Brain microvascular endothelial cell (primary cell): ENCODE measurements at regions not wholly inside any gene's neighbourhood (a gene's known extent, or its start where the extent isn't known, plus 50 kb on each side); places are given as distances from the start of the nearest gene placed in this dataset.

Source experiments
- DNase-seq: peaks from one replicate; pipeline ENCODE4 v3.0.0-alpha.2; 2020
- H3K27ac ChIP-seq: fragments of 250-450 bp; sonication (Bioruptor Pico); 2 replicates; pipeline ENCODE4 v1.5.1; 2020; ENCODE audit warnings: mild to moderate bottlenecking, moderate library complexity
- H3K27me3 ChIP-seq: fragments of 250-450 bp; sonication (Bioruptor Pico); replicated peaks from 2 replicates; pipeline ENCODE4 v1.5.1; 2020; ENCODE audit warnings: mild to moderate bottlenecking
- H3K36me3 ChIP-seq: fragments of 250-450 bp; sonication (Bioruptor Pico); replicated peaks from 2 replicates; pipeline ENCODE4 v1.5.1; 2020; ENCODE audit warnings: mild to moderate bottlenecking
- H3K4me3 ChIP-seq: 2 replicates; pipeline ENCODE4 v1.5.1; 2011; ENCODE audit warnings: low read depth, mild to moderate bottlenecking, control low read depth, low read length, moderate library complexity
- in situ Hi-C: cut with HindIII; loops from 2 replicates; pipeline ENCODE4 v1.10.0; 2017; ENCODE audit warnings: low sequenced_read_pairs, low pct_ligation_motif_present
- TF ChIP-seq, protein P1 (sequence below): IDR thresholded peaks from 2 replicates; pipeline ENCODE4 v1.5.1; 2011; ENCODE audit warnings: low read depth, mild to moderate bottlenecking, moderate library complexity, low read length, control low read depth, inconsistent platforms; ENCODE audit errors: missing control alignments

DNA sequence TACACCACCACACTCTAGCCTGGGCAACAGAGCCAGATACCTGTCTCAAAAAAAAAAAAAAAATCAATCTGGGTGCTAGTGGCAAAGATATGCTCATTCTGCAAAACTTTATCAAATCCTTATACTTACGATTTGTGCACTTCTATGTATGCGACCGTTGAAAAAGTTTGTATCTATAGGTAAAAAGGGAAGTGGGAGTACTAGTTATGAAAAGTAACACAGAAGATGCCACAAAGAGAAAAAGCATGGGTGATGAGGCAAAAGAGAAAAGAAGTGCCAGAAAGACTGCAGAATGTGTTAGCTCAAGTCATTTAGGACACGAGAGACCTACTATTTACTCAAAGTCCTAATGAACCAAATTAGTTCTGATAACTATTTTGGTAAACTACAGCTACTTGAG lies 407.8 kb downstream of the SHQ1 start:
- in situ Hi-C loops = no loop called here

DNA sequence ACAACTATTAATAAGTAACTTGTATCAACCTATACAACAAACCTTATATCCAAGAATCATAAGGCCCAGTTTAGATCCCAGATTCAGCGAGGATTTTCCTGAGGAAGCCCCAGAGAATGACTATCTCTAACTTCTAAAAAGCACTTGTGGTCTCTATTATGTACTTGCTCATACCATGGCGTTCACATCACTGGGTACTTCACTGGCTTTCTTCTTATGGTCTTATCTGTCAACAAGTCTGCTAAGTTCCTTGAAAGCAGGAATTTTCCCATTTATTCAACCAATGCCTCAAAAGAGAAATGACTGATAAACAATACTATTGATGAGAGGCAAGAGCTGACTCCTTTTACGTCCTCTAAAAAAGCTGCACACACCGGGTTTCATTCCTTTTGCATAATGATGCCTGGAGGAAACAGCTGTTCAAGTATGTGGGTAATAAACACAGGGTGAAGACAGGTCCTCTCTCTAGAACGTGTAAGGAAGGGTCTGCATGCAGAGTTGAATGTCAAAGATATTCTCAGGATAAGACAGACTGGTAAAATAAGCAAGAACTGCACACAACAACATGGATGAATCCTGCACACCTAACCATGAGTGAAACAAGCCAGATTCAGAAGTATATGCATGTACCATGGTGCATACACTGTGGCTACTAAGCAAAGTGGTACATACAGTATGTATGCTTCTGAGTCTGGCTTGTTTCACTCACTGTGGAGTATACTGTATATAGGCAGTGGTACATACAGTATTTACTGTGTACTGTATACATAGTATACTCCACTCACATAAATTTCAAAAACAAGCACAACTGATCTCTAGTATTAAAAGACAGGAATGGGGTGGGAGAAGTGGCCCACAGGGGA lies 408.7 kb downstream of the SHQ1 start:
- in situ Hi-C loops = no loop called here
- TF ChIP-seq, protein P1, sequence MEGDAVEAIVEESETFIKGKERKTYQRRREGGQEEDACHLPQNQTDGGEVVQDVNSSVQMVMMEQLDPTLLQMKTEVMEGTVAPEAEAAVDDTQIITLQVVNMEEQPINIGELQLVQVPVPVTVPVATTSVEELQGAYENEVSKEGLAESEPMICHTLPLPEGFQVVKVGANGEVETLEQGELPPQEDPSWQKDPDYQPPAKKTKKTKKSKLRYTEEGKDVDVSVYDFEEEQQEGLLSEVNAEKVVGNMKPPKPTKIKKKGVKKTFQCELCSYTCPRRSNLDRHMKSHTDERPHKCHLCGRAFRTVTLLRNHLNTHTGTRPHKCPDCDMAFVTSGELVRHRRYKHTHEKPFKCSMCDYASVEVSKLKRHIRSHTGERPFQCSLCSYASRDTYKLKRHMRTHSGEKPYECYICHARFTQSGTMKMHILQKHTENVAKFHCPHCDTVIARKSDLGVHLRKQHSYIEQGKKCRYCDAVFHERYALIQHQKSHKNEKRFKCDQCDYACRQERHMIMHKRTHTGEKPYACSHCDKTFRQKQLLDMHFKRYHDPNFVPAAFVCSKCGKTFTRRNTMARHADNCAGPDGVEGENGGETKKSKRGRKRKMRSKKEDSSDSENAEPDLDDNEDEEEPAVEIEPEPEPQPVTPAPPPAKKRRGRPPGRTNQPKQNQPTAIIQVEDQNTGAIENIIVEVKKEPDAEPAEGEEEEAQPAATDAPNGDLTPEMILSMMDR = no peak
- no peaks in the 10 kb centered on the region for H3K36me3 ChIP-seq
- no peak overlapping the region for H3K27ac ChIP-seq
- no peak for DNase-seq
- no peak overlapping the region for H3K4me3 ChIP-seq
- no peaks in the 10 kb centered on the region for H3K27me3 ChIP-seq

More for the DNA sequence above, 407.8 kb downstream of the SHQ1 start:
- Histone ChIP-seq H3K27me3 (no peaks in the 10 kb centered on the region), H3K27ac (no peak overlapping the region), H3K4me3 (no peak overlapping the region), H3K36me3 (no peaks in the 10 kb centered on the region)
- no peak for DNase-seq
- TF ChIP-seq, protein P1 = no peak

DNA sequence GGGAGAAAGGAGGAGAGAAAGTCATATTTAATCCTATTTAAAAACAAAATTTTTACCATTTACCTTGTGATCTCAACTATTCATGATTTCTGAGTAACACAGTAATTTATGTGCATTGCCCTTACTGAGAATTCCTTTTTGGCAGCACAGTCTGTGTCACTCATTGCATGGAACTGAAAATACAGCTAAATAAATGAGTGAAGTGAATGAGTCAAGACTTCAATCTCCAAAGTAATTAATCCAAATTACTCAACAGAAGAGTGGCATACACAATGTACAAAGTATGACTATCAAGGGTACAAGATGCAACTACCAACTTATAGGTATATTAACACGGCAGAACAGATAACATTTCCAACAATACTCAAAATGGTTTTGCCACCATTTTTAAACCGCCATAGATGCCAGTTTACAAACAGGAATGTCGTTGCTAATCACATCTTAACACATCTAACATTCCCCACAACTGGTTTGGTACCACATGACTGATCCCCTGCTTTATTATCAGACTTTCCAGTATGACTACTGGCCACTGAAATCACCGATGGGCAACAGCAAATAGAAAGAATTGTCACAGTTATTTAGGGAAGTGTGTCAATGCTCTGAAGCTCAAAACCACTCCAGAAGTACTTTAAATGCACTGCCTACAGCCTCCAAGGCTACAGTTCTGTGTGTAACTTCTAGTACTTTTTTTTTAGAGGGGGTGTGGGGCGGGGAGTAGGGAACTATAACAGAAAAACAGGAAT lies 410.4 kb downstream of the SHQ1 start:
- no peaks in the 10 kb centered on the region for H3K27me3 ChIP-seq
- in situ Hi-C loops = no loop called here
- TF ChIP-seq, protein P1 = no peak
- H3K27ac ChIP-seq = no peak overlapping the region
- no peak for DNase-seq
- H3K36me3 ChIP-seq = no peaks in the 10 kb centered on the region
- no peak overlapping the region for H3K4me3 ChIP-seq

DNA sequence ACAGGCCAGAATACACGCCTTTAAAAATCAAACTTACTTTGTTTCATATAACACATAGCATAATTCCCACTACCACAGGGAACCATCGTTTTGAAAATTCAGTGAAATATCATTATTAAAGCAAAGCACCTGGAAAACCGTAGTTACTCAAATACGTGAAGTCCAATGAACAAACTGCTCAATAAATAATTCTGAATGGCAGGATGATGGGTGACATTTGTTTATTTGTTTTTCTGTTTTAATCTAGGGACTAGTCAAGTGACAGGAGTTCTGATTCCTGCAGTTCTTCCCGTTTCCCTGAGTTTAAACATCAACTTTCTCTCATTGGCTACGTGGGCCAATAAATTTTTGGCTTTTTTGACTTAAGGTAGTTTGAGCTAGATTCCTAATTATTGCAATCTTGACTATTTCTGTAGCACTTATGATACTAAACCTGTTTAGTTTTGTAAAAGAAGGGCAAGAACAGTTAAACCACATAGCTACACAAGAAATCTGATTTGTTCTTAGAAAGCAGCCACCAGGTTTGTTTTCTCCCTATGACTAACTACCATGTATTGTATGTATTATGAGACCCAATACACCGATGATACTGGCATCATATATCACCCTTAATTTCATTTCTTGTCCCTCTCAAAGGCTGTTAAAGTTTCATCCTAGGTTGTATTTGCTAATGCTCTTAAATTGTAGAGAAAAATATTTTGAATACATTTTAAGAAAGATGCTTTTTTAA lies 411.2 kb downstream of the SHQ1 start:
- H3K4me3 ChIP-seq = no peak overlapping the region
- TF ChIP-seq, protein P1 = no peak
- H3K27me3 ChIP-seq = no peaks in the 10 kb centered on the region
- no peak for DNase-seq
- in situ Hi-C loops = no loop called here
- H3K27ac ChIP-seq = no peak overlapping the region
- no peaks in the 10 kb centered on the region for H3K36me3 ChIP-seq

DNA sequence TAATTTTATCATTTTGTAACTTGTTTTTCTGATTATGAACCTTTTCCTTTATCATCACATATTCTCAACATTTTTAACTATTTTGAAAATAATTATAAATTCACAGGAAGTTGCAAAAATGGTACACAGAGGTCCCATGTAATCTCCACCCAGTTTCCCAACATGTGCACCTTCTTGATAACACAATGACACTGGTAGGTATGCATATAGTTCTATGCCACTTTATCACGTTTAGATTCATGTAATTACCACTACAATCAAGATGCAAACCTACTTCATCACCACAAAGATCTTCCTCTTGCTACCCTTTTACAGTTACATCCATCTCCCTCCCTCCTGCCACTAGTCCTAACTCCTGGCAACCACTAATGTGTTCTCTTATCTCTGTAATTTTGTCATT lies 413.9 kb downstream of the SHQ1 start:
- H3K27ac ChIP-seq = no peak overlapping the region
- H3K4me3 ChIP-seq = no peak overlapping the region
- H3K36me3 ChIP-seq = no peaks in the 10 kb centered on the region
- TF ChIP-seq, protein P1 = no peak
- H3K27me3 ChIP-seq = no peaks in the 10 kb centered on the region
- in situ Hi-C loops = no loop called here
- DNase-seq = no peak
